ENCODE measurements at regions not wholly inside any gene's neighbourhood (a gene's known extent, or its start where the extent isn't known, plus 50 kb on each side); places are given as distances from the start of the nearest gene placed in this dataset.

GRCh38 chr5:107085572-107085971 is 585.2 kb downstream of the EFNA5 start:
- no peaks in the 10 kb centered on the region for H3K9me3 ChIP-seq (ENCODE audit: control insufficient read depth, low read length, poor library complexity, severe bottlenecking)
- Mint-ChIP-seq H3K27ac (no peak overlapping the region), H3K36me3 (ENCODE audit: low read depth) (no peaks in the 10 kb centered on the region), H3K4me3 (no peak overlapping the region), H3K27me3 (no peaks in the 10 kb centered on the region), H3K4me1 (no peaks in the 10 kb centered on the region)
- ATAC-seq (no peak), DNase-seq (no peak)

DNA sequence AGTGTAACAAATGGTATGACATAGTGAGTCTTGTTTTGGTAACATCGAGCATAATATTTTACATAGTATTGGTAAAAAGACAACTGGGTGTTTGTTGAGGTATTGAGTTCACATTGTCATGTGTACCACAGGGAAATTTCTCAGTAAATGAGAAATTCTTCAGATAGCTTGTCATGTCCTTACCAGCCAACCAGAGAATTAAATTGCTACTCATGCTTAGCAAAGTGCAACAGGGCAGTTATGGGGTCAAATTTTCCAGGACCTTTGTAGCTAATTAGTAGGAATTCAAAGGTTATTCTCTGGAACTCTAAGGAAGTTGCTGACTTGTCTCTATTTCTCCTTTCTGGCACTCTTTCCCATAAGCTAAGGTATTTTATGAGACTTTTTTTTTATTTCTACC is 595.7 kb downstream of the EFNA5 start:
- H3K9me3 ChIP-seq (ENCODE audit: control insufficient read depth, low read length, poor library complexity, severe bottlenecking) = no peaks in the 10 kb centered on the region
- no peak overlapping the region for H3K27ac Mint-ChIP-seq
- no peaks in the 10 kb centered on the region for H3K4me1 Mint-ChIP-seq
- no peak overlapping the region for H3K4me3 Mint-ChIP-seq
- DNase-seq (no peak), ATAC-seq (no peak)
- no peaks in the 10 kb centered on the region for H3K36me3 Mint-ChIP-seq (ENCODE audit: low read depth)
- no peaks in the 10 kb centered on the region for H3K27me3 Mint-ChIP-seq

DNA sequence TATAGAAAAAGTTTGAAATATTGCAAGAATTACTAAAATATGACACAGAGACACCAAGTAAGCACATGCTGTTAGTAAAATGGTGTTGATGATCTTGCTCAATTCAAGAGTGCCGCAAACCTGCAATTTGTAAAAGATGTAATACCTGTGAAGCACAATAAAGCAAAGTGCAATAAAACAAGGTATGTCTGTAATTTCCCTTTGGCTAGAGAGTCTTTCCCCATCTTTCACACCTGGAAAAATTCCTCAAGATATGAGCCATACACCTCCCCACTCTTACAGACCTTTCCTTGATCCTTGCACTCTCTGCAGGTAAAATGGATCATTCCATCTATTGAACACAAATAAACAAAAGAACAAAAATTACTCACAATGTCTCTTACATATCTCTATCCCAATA is 597.8 kb downstream of the EFNA5 start:
- H3K4me3 Mint-ChIP-seq = no peak overlapping the region

GRCh38 chr5:107072440-107072839 is 598.3 kb downstream of the EFNA5 start:
- H3K27ac Mint-ChIP-seq = no peak overlapping the region
- no peaks in the 10 kb centered on the region for H3K36me3 Mint-ChIP-seq (ENCODE audit: low read depth)
- DNase-seq (no peak), ATAC-seq (no peak)
- no peak overlapping the region for H3K4me3 Mint-ChIP-seq
- H3K9me3 ChIP-seq (ENCODE audit: control insufficient read depth, low read length, poor library complexity, severe bottlenecking) = no peaks in the 10 kb centered on the region
- no peaks in the 10 kb centered on the region for H3K27me3 Mint-ChIP-seq
- H3K4me1 Mint-ChIP-seq = no peaks in the 10 kb centered on the region

More for the DNA sequence above, 597.8 kb downstream of the EFNA5 start:
- Mint-ChIP-seq H3K27me3 (no peaks in the 10 kb centered on the region), H3K27ac (no peak overlapping the region), H3K4me1 (no peaks in the 10 kb centered on the region), H3K36me3 (ENCODE audit: low read depth) (no peaks in the 10 kb centered on the region)
- DNase-seq (no peak), ATAC-seq (no peak)
- no peaks in the 10 kb centered on the region for H3K9me3 ChIP-seq (ENCODE audit: control insufficient read depth, low read length, poor library complexity, severe bottlenecking)

DNA sequence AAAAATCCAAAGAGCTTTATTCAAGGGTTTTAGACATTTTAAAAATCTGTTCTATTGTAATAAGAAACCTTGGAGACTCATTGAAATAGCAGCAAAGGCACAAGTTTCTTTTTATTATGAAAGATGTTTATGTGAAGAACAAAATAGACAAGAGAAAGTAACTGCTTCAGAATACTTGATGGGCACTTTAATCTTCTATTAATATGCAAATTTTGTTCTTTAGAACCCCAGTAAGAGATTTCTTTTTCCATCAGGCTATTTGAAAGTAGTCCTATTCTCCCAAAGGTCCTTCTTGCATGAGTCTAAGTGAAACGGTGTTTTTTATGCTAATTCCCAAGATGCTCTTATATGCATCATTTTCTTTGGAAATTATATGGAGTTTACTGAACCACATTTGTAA is 602.0 kb downstream of the EFNA5 start:
- H3K9me3 ChIP-seq (ENCODE audit: control insufficient read depth, low read length, poor library complexity, severe bottlenecking) = no peaks in the 10 kb centered on the region

GRCh38 chr5:107067395-107067794 is 603.3 kb downstream of the EFNA5 start:
- H3K27me3 Mint-ChIP-seq = no peaks in the 10 kb centered on the region
- no peaks in the 10 kb centered on the region for H3K4me1 Mint-ChIP-seq
- H3K36me3 Mint-ChIP-seq (ENCODE audit: low read depth) = no peaks in the 10 kb centered on the region
- DNase-seq (no peak), ATAC-seq (no peak)
- H3K27ac Mint-ChIP-seq = no peak overlapping the region
- no peak overlapping the region for H3K4me3 Mint-ChIP-seq
- no peaks in the 10 kb centered on the region for H3K9me3 ChIP-seq (ENCODE audit: control insufficient read depth, low read length, poor library complexity, severe bottlenecking)

More for the DNA sequence above, 602.0 kb downstream of the EFNA5 start:
- H3K4me3 Mint-ChIP-seq = no peak overlapping the region
- ATAC-seq = no peak
- no peak for DNase-seq
- no peaks in the 10 kb centered on the region for H3K4me1 Mint-ChIP-seq
- no peaks in the 10 kb centered on the region for H3K27me3 Mint-ChIP-seq
- no peak overlapping the region for H3K27ac Mint-ChIP-seq
- no peaks in the 10 kb centered on the region for H3K36me3 Mint-ChIP-seq (ENCODE audit: low read depth)

GRCh38 chr5:107063511-107063910 is 607.2 kb downstream of the EFNA5 start:
- no peak for ATAC-seq
- H3K27ac Mint-ChIP-seq = no peak overlapping the region

GRCh38 chr5:107058803-107059202 is 611.9 kb downstream of the EFNA5 start:
- no peaks in the 10 kb centered on the region for H3K9me3 ChIP-seq (ENCODE audit: control insufficient read depth, low read length, poor library complexity, severe bottlenecking)
- Mint-ChIP-seq H3K27me3 (no peaks in the 10 kb centered on the region), H3K4me1 (no peaks in the 10 kb centered on the region), H3K4me3 (no peak overlapping the region), H3K36me3 (ENCODE audit: low read depth) (no peaks in the 10 kb centered on the region), H3K27ac (no peak overlapping the region)
- DNase-seq (no peak), ATAC-seq (no peak)

More at GRCh38 chr5:107063511-107063910, 607.2 kb downstream of the EFNA5 start:
- Mint-ChIP-seq H3K4me3 (no peak overlapping the region), H3K36me3 (ENCODE audit: low read depth) (no peaks in the 10 kb centered on the region), H3K27me3 (no peaks in the 10 kb centered on the region), H3K4me1 (no peaks in the 10 kb centered on the region)
- DNase-seq = no peak
- H3K9me3 ChIP-seq (ENCODE audit: control insufficient read depth, low read length, poor library complexity, severe bottlenecking) = no peaks in the 10 kb centered on the region

- ATAC-seq = no peak
- no peaks in the 10 kb centered on the region for H3K27me3 Mint-ChIP-seq
- H3K9me3 ChIP-seq (ENCODE audit: control insufficient read depth, low read length, poor library complexity, severe bottlenecking) = no peaks in the 10 kb centered on the region
- DNase-seq = no peak
- no peak overlapping the region for H3K4me3 Mint-ChIP-seq
- no peaks in the 10 kb centered on the region for H3K36me3 Mint-ChIP-seq (ENCODE audit: low read depth)
- H3K27ac Mint-ChIP-seq = no peak overlapping the region
- no peaks in the 10 kb centered on the region for H3K4me1 Mint-ChIP-seq
Observed at GRCh38 chr5:107058235-107058634, 612.5 kb downstream of the EFNA5 start.

DNA sequence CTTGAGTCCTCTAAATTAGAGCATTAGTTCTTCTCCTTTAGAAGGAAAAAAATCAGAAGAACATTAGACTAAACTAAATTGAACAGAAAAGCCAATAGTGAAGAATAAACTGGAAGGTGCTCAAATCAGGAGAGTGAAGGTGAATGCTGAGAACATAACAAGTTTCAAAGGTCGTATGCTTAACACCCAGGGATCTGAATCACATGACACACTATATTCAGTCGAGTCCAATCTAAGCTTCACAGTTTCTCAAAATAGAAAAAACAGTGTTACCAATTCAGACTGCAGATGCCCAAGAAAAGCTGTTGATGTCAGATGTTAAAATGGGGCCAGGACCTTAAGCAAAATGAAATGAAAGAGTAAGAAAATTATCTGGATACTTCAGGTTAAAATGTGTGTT is 614.5 kb downstream of the EFNA5 start:
- DNase-seq (no peak), ATAC-seq (no peak)
- Mint-ChIP-seq H3K4me1 (no peaks in the 10 kb centered on the region), H3K27ac (no peak overlapping the region), H3K36me3 (ENCODE audit: low read depth) (no peaks in the 10 kb centered on the region), H3K27me3 (no peaks in the 10 kb centered on the region), H3K4me3 (no peak overlapping the region)
- no peaks in the 10 kb centered on the region for H3K9me3 ChIP-seq (ENCODE audit: control insufficient read depth, low read length, poor library complexity, severe bottlenecking)

GRCh38 chr5:107047048-107047447 is 623.7 kb downstream of the EFNA5 start:
- no peak for ATAC-seq
- H3K9me3 ChIP-seq (ENCODE audit: control insufficient read depth, low read length, poor library complexity, severe bottlenecking) = no peaks in the 10 kb centered on the region
- no peaks in the 10 kb centered on the region for H3K4me1 Mint-ChIP-seq

DNA sequence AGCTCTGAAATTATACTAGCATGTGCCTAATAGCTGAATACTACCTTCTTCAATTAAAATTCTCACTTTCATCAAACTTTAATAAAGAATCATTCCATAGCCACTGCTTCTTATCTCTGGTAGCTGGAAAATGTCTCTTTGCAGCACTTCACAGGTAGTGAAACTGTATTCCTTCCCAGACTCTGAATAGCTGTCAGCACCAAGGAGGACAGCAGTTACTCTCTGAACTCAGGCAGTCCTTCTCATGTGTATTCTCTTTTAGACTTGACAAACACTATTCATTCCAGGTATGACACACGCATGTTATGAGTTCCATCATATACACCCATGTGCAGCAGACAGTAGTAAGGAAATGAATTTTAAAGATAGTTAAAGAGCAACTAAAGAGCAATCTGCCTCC is 627.1 kb downstream of the EFNA5 start:
- no peaks in the 10 kb centered on the region for H3K9me3 ChIP-seq (ENCODE audit: control insufficient read depth, low read length, poor library complexity, severe bottlenecking)
- Mint-ChIP-seq H3K27me3 (no peaks in the 10 kb centered on the region), H3K4me3 (no peak overlapping the region), H3K36me3 (ENCODE audit: low read depth) (no peaks in the 10 kb centered on the region), H3K27ac (no peak overlapping the region), H3K4me1 (no peaks in the 10 kb centered on the region)
- ATAC-seq (no peak), DNase-seq (no peak)

More at GRCh38 chr5:107047048-107047447, 623.7 kb downstream of the EFNA5 start:
- no peak for DNase-seq
- Mint-ChIP-seq H3K27me3 (no peaks in the 10 kb centered on the region), H3K36me3 (ENCODE audit: low read depth) (no peaks in the 10 kb centered on the region), H3K4me3 (no peak overlapping the region), H3K27ac (no peak overlapping the region)

DNA sequence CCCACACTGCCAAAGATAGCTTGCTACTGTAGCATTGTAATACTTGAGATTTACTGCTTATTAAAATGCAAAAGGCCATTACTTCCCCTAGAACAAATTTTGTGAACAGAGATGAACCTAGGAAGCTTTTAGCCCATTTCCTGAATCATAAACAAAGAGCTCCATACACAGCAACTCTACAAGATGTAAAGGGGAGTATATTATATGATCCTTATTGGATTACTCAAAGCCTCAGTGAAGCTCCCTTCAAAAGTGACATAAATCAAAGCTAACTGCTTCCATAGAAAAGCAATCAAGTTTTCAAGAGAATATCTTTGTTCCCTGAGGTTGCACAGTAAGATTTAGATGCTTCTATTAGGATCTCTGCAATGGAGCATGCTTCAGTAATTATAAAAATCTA is 629.8 kb downstream of the EFNA5 start:
- H3K9me3 ChIP-seq (ENCODE audit: control insufficient read depth, low read length, poor library complexity, severe bottlenecking) = no peaks in the 10 kb centered on the region
- Mint-ChIP-seq H3K27ac (no peak overlapping the region), H3K36me3 (ENCODE audit: low read depth) (no peaks in the 10 kb centered on the region), H3K27me3 (no peaks in the 10 kb centered on the region), H3K4me3 (no peak overlapping the region), H3K4me1 (no peaks in the 10 kb centered on the region)
- no peak for ATAC-seq
- no peak for DNase-seq

- ATAC-seq = no peak
Observed at GRCh38 chr5:107032629-107033028, 638.1 kb downstream of the EFNA5 start.

DNA sequence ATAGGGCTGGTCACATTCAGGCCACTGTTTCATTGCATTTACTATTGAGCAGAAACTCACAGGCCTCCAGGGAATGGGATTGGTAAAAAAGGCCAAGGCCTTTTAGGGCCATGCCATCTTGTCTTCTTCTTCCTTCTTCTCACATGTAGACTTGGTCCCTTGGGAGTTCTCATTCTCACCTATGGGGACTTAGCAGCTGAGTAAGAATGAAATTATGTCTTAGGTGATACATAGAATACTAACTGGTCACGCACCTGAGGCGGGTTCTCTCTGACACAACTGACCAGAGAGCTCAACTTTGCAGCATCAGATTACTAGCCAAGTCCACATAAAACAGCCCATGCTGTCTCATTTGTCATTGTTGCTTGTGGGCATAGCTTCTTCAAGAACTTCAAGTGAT is 641.8 kb downstream of the EFNA5 start:
- Mint-ChIP-seq H3K4me1 (no peaks in the 10 kb centered on the region), H3K4me3 (no peak overlapping the region), H3K27me3 (no peaks in the 10 kb centered on the region), H3K27ac (no peak overlapping the region), H3K36me3 (ENCODE audit: low read depth) (no peaks in the 10 kb centered on the region)
- no peaks in the 10 kb centered on the region for H3K9me3 ChIP-seq (ENCODE audit: control insufficient read depth, low read length, poor library complexity, severe bottlenecking)
- ATAC-seq (no peak), DNase-seq (no peak)

More at GRCh38 chr5:107032629-107033028, 638.1 kb downstream of the EFNA5 start:
- Mint-ChIP-seq H3K27ac (no peak overlapping the region), H3K27me3 (no peaks in the 10 kb centered on the region), H3K36me3 (ENCODE audit: low read depth) (no peaks in the 10 kb centered on the region), H3K4me3 (no peak overlapping the region), H3K4me1 (no peaks in the 10 kb centered on the region)
- DNase-seq = no peak
- no peaks in the 10 kb centered on the region for H3K9me3 ChIP-seq (ENCODE audit: control insufficient read depth, low read length, poor library complexity, severe bottlenecking)
